HG03045 (cell line): ENCODE measurements at regions not wholly inside any gene's neighbourhood (a gene's known extent, or its start where the extent isn't known, plus 50 kb on each side); places are given as distances from the start of the nearest gene placed in this dataset.
"Not testable (repeated sequence)": the region's sequence is repeated elsewhere in the genome, so short reads cannot be mapped to it uniquely, and the experiment has no call there.

ENCODE experiments used
- ATAC-seq: cut with Tn5 transposase; IDR thresholded peaks from one replicate; pipeline ENCODE4 v1.9.1; 2021; ENCODE audit warnings: mild to moderate bottlenecking, moderate library complexity; ENCODE audit not compliant: unreplicated experiment

DNA sequence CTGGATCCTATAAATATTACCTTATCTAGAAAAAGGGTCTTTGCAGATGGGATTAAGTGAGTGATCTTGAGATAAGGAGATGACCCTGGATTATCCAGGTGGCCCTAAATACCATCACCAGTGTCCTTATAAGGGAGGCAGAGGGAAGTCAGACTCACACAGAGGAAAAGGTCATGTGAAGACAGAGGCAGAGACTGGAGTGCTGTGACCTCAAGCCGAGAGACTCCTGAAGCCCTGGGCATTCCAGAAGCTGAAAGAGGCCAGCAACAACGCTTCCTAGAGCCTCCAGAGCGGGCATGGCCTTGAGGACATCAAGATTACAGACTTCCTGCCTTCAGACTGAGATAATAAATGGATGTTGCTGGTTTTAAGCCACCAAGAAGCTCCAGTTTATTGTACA, 118.8 kb downstream of the ATPSCKMT start:
- no peak for ATAC-seq

DNA sequence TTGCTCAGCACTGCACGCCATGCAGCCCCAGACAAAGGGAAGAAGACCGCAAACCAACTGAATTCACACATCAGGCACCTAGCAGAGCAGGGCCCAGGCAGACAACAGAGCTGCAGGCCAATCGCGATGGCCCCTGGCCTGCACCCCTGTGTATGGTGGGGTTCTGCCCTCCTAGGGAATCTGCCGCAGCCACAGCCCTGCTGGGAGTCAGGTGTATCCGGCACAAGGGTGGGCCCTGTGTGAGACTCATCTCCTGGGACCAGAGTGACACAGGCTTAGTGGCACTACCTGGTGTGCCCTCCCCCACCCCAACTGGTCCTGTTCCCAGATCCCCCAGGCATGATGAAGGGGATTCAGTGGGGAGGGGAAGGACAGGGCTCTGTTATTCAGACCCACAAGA, 122.8 kb downstream of the ATPSCKMT start:
- no peak for ATAC-seq

DNA sequence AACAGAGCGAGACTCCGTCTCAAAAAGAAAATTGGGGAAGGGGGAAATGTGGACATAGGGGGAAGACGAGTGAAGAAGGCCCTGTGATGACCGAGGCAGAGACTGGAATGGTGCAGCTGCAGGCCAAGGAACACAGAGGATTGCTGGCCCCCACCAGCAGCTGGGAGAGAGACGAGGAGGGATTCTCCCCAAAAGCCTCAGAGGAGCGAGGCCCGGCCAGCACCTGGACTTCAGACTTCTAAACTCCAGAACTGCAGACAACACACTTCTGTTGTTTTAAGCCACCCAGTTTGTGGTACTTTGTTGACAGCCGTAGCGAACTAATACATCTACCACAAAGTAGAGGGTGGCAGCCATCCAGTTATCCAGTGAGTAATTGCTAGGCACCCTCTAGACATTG, 124.6 kb downstream of the ATPSCKMT start:
- ATAC-seq: no peak

DNA sequence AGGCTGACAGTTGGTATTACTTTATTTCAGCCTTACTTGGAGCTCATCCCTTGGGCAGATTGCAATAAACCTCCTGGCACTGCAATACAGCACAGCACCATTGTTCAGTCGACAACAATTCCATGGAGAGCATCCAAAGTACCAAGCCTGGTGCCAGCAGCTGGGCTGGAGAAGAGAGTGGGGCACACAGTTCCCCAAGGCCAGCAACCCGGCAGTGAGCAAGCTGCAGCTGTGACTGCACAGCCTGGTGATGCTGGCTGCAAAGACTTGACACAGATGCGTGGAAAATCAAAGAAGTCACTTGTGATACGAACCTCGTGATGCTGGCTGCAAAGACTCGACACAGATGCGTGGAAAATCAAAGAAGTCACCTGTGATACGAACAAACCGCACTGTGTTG, 125.4 kb downstream of the ATPSCKMT start:
- no peak for ATAC-seq

DNA sequence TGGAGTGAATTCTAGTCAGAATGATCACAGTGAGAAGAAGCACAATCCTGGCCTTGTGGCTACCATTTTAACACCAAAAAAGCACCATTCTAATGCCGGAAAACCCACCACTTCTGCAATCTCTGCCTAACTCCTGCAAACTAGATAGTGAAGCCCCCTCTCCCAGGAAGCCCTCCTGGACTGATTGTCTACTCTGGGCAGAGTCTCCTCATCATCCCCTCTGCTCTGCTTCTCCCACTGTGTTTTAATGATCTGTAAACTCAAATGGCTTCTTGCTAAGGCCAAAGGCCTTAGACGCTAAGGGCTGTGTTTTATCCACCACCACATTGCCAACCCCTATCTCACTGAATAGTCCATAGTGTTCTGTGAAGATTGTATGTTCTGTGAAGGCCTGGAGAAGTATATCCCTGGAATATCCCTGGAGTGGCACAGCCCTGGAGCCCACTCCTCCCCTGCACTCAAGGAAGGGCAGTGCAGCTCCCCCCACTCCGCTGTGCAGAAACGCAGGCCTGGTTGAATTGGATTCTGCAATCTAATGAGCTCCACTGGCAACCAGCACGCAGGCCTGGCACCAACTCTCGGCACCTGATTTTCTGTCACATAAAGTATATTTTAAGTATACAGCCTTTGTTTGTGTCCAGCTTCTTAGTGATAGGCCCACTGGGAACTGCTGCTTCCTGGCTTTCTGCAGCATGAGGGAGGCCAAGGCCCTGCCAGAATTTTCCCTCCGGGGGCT, 126.3 kb downstream of the ATPSCKMT start:
- ATAC-seq: no peak

DNA sequence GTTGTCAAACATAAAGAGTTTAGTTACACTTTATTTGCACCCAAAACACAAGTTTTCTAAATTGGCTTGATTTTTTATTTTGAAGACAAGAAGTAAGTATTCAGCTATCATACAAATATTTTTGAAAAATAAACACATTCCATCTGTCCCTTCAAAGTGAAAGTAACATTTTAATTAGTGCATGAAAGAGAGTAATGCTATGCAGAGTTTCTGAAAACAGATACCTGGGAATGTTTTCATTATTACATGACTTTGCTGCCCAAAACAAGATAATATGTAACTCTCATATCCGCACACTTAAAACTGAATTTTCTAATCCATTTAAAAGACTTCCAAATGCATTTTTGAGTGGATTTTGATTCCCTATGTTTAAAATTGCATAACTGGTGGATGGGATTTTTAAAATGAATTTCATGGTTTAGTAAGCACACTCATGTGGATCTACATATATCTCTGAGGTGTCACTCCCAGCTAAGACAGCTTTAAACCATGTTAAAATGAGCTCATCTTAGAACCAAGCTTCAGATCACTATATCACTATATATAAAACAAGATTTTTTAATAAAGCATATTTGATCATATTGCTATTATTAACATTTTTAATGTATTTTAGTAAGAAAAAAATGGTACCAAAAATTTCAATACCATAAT, 127.5 kb downstream of the ATPSCKMT start:
- ATAC-seq: no peak

DNA sequence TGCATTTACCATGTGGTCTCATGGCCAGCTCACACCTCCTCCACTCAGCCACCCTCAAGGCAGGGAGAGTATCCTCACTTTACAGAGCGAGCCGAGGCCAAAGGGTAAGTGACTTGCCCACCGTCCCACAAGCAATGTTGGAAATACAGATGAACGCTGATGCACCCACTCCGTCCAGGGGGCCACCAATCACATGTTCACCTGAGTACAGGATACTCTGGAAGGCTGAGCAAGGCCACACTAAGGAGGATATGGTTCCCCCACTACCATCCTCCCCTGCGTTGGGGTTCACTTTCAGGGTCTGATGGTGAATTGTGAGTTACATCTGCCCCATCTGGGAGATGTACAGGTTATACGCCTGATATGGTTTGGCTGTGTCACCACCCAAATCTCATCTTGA, 128.8 kb downstream of the ATPSCKMT start:
- no peak for ATAC-seq

DNA sequence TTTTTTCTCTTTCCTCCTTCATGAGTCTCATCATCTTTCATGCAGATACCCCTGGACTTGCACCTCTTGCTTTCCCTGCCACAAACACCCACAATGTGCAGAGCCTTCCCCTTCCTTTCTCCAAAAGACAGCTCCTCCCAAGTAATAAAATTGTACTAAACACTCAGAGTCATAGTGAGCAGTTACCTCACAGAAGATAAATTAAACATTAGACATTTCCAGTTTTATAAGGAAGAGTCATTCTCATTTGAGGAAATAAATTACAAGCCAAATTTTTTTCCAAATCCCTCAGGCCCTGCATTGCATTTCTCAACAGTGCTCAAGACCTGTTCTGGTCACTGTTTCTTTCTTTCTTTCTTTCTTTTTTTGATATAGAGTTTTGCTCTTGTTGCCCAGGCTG, 131.5 kb downstream of the ATPSCKMT start:
- ATAC-seq: no peak

DNA sequence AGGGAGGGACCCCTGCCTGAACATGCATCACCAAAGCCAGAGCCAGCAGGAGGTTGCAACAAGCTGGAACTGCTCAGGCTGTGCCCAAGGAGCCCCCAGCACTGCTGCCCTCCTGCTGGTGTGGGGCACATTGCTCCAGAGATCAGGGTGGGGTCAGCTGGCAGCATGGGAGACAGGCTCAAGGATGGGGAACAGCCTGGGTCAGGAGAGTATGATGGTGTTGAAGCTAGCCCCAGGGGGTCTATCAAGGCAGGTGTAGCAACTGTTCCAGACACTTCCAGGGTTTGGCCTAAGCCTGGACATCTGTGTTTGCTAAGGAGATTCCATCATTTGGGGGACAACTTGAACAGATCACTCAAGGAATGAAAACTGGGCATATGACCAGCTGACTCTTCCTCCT, 133.1 kb downstream of the ATPSCKMT start:
- ATAC-seq: no peak

DNA sequence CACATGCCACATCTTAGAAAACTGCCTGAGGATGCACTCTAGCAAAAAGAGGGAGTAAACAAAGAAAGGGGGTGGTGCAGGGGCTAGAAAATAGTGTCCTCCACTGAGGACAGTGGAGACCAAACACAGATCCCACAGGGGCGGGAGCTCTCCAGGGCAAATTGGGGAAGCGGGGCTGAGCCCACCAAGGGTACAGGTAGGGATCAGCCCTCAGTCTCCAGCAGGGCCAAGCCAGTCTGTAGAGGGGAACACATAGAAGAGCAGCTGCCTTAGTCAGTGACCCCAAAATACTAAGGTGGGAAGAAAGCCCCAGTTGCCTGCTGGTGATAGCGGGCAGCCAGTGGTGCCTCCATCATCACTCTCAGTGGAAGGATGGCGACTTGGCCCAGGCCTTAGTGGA, 134.0 kb downstream of the ATPSCKMT start:
- no peak for ATAC-seq

DNA sequence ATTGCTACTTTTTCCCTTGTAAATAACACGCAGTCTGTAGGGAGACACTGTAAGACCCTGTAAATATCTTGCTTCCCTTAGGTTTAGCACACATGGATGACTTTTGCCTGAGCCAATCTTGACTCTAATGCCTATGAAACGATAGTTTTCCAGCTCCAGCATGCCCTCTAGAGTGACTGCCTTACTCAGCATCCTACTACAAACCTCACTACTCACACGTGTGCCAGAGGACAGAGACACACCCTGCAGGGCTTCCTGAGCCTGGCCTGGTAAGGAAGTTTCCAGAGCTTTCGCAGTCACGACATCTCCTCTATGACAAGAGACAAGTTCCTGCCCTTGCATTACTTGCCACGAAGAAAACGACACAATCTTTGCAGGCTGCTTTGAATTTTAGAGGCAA, 138.1 kb downstream of the ATPSCKMT start:
- ATAC-seq: no peak

DNA sequence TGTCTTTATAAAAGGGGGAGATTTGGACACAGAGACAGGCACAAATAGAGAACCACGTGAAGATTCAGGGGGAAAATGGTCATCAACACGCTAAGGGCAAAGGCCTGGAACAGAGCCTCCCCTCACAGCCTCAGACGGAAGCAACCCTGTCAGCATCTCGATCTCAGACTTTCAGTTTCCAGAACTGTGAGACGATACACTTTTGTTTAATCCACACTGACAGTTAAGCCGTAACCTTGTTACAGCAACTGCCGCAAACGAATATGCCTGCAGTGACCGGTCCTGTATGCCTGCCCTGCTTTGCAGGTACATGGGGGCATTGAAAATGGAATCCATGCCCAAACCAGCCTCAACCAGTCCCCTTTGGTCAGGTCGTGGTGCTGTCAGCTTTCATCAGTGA, 139.5 kb downstream of the ATPSCKMT start:
- no peak for ATAC-seq

DNA sequence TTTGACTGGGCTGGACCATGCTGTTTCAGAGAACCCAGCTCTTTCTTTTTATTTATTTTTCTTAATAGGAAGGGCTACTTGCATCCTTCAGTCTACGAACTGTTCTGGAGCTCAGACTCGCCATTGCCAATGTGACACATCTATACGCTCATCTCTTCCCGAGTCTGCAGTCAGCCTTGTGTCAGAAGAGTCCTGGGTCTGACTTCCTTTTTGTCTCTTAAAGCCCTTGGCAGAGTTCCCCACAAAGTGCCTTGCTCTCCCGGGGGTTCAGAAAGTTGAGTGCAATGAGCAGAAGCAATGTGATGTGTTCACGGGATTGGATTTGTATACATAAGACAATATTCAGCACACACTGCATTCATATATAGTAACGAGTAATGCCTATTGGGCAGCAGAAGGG, 140.4 kb downstream of the ATPSCKMT start:
- no peak for ATAC-seq

DNA sequence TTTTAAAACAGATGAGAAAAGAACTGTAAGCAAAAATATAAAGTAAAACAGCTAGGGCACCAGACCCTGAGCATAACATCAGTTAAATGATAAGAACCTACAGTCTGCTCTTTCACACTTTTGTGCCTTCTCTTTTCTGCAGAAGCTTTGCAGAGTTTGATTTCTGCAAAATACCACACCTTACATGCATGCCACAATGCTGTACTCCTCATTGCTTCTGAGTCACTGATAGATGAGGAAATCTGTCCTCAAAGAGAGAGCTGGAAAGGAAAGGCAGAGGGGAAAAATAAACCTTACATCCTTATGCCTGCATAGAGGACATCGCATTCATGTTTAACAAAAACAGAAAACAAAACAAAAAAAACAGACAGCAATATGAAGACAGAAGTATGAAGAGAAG, 142.9 kb downstream of the ATPSCKMT start:
- ATAC-seq: no peak

DNA sequence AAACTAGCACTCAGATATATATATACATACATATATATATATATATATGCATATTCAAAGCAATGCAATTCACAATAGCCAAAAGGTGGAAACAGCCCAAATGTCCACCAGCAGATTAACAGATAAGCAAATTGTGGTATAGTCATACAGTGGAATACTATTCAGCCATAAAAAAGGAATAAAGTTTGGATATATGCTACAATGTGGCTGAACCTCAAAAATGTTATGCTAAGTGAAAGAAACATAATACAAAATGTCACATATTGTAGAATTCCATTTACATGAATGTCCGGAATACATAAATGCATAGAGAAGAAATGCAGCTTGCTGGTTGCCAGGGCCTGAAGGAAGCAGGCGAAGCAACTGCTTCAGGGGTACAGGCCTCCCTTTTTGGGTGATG, 143.4 kb downstream of the ATPSCKMT start:
- ATAC-seq: no peak

DNA sequence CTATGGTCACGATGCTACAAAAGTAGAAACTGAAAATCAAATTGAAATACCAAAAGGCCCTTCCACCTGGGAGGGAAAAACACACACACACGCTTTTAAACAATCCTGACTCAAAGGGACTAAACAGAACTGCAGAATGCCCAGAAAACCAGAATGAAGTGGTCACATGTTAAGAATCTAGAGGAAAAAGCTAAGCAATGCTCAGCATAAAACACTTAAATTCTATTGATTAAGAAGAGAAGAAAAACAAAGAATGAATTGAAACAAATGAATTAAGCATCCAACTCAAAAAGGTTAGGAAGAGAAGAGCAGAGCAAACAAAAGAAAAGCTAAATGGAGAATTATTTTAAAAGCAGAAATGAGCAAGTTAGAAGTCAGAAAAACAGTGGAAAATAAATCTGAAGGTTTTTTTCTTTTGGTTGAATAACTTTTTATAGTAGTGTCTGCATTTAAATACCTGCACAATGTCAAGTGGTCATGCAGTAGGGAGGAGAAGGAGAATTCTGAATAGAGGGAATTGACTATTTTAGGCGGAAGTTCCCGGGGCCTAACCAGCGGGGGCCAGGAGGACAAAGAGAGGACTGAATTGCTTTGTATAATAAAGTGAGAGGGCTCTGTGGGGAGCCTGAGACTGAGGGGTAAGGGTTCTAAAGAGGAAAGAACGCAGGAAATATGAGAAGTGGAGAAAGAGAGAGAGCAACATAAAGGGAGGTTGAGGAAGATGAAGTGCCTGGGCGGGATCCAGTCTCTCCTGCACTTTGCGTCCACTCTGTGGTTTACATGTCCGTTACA, 146.8 kb downstream of the ATPSCKMT start:
- ATAC-seq: no peak

DNA sequence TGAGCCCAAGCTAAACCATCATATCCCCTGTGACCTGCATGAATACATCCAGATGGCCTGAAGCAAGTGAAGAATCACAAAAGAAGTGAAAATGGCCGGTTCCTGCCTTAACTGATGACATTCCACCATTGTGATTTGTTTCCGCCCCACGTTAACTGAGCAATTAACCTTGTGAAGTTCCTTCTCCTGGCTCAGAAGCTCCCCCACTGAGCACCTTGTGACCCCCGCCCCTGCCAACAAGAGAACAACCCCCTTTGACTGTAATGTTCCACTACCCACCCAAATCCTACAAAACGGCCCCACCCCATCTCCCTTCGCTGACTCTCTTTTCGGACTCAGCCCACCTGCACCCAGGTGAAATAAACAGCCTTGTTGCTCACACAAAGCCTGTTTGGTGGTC, 147.5 kb downstream of the ATPSCKMT start:
- not testable (repeated sequence) for ATAC-seq

DNA sequence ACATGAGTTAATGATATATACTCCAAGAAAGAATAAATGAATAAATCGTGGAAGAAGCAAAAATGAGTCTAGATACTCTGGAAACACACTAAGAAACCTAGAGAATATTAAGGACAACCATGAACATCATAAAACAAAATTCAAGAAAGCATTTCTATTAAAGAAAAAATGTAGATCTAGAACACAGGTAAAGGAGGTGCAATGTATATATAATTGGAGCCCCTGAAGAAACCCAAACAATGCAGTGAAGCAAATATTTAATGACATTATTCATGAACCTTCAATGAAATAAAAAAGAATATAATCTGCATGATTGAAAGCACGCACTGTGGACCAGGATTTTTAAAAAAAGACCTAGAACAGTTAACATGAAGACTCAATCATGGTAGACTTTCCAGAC, 150.1 kb downstream of the ATPSCKMT start:
- ATAC-seq: no peak

DNA sequence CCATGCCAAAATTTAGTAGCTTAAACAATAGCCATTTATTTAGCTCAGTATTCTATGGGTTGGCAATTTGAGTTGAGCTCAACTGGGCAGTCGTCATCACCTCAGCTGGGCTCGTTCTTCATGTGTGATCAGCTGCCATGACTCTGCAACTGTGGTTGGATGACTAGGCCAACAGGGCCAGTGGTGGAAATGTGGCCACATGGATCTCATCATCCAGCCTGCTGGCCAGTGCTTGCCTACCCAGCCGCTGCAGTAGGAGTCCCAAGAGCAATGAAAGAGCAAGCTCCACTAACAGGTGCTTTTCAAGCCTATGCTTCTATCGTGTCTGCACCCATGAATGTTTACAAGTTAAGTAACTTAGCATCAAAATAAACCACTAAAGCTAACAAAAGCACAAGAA, 158.0 kb downstream of the ATPSCKMT start:
- ATAC-seq: no peak

DNA sequence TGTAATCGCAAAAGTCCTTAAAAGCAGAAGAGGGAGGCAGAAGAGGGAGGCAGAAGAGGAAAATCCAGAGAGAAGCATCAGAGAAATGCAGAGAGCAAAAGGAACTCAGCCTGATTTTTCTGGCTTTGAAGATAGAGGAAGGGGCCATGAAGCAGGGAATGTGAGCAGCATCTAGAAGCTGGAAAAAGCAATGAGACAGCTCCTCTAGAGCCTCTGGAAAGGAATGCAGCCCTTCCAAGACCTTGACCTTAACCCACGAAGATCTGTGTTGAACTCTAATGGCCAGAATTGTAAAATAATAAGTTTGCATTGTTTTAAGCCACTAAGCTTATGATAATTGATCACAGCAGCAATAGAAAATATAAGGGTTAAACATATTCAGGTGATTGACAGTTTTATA, 159.6 kb downstream of the ATPSCKMT start:
- ATAC-seq: no peak

DNA sequence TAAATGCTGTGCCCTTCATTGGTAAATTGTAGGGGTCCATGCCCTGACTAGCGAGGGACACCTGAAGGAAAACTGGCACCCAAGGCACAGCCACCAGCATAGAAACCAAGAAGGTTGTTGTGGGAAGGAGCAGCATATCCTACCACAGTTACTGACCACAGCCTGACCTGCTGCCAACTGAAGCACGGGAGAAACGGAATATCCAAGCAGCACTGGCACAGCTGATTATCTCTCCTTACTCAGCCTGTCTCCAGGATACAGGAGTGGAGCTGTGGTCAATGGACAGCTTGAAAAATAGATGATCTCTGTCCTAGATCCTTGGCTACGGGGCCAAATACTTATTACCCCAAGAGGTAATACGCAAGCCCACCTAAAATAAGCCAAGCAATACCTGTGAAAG, 164.5 kb downstream of the ATPSCKMT start:
- no peak for ATAC-seq

DNA sequence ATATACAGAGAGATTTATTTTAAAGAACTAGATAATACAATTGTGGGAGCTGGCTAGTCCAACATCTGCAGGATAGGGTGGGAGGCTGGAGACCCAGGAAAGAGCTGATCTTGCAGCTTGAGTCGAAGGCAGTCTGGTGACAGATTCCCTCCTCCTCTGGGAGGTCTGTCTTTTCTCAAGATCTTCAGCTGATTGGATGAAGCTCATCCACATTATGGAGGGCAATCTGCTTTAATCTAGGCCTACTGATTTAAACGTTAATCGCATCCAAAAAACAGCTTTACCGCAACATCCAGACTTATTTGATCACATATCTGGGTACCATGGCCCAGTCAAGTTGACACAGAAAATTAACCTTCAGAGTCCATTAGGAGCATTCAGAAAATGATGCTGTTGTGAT, 168.1 kb downstream of the ATPSCKMT start:
- no peak for ATAC-seq
